ENCODE measurements at regions not wholly inside any gene's neighbourhood (a gene's known extent, or its start where the extent isn't known, plus 50 kb on each side); places are given as distances from the start of the nearest gene placed in this dataset.

DNA sequence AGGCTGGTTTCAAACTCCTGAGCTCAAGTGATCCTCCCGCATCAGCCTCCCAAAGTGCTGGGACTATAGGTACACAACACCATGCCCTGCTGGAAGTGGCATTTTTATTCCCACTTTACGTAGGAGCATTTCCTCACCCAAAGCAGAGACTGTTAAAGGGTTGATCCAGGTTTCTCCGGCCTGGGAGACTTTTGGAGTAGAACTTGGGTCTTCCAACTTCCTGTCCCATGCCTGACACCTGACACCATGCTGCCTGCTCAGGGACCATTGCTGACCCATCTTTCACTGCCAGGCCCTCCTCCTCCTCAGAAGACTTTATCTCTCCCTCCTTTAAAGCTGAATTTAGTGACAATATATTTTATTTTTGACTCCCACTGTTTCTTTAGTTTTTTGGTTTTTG, 302.0 kb upstream of the LYZL1 start (continued):
- TF ChIP-seq ZBTB49 (CRISPR knock-in tag; IDR thresholded peaks at IDR 0.05; ENCODE audit: borderline replicate concordance) (no peak), ZNF589 (CRISPR knock-in tag; IDR thresholded peaks at IDR 0.05; ENCODE audit: low read depth) (peak; percentile 62; the same call in 1 of the 2 replicates), DMBX1 (CRISPR knock-in tag; IDR thresholded peaks at IDR 0.05; ENCODE audit: borderline replicate concordance) (peak; percentile 73)

- Histone ChIP-seq H4K20me1 (replicated peaks; ENCODE audit: control insufficient read depth, insufficient read depth, low read length) (no peaks in the 10 kb centered on the region), H3K79me2 (ENCODE audit: control insufficient read depth, insufficient read depth, low read length) (no peaks in the 10 kb centered on the region), H3K4me3 (no peak overlapping the region), H3K27me3 (ENCODE audit: control insufficient read depth in 2 of 2, insufficient read depth in 2 of 2, low read length in 2 of 2) (no peaks in the 10 kb centered on the region), H3K27ac (ENCODE audit: extremely low read depth, low read depth, low read length) (no peak overlapping the region), H3K36me3 (ENCODE audit: control insufficient read depth, insufficient read depth, low read length) (no peaks in the 10 kb centered on the region), H3K9ac (ENCODE audit: insufficient read depth in 1 of 2, low read depth in 2 of 2, low read length in 2 of 2) (no peak overlapping the region), H3K9me1 (ENCODE audit: control insufficient read depth, insufficient read depth, low read length) (no peaks in the 10 kb centered on the region), H3K9me3 (replicated peaks; ENCODE audit: control insufficient read depth, insufficient read depth, low read depth, low read length) (no peaks in the 10 kb centered on the region), H3K4me1 (replicated peaks in 1 of 2; ENCODE audit: control insufficient read depth in 2 of 2, insufficient read depth in 2 of 2, low read length in 2 of 2) (peaks cover 8 to 31% of the 10 kb centered on the region in 2 experiments; a peak in 4 of 5 replicates), H3K4me2 (ENCODE audit: insufficient read depth, low read length) (no peak overlapping the region), H2AFZ (ENCODE audit: low read depth, low read length) (no peak overlapping the region)
- WGBS (ENCODE audit: insufficient coverage, low coverage, missing lambda C conversion rate): 73% methylated on average over 14 of the region's 14 CpGs
- FAIRE-seq (no peak), DNase-seq (ENCODE audit: extremely low read depth in 1 of 4, low spot score in 3 of 4) (no peak), ATAC-seq (no peak)
- BruUV-seq (replicated peaks): no TSS peak
- ChIA-PET POLR2A (no interaction called here), CTCF (ENCODE audit: low intra/inter-chr PET ratio) (no interaction called here)
- in situ Hi-C loops (cut with MboI): loop anchor here (5.0 kb wide), 1 partner anchor 320 kb away; no protein-coding TSS in a partner anchor
- intact Hi-C loops (cut with micrococcal nuclease): no loop called here
- TF ChIP-seq ZNF512 (tag; IDR thresholded peaks at IDR 0.05): peak; percentile 92
- TF ChIP-seq, protein P1, sequence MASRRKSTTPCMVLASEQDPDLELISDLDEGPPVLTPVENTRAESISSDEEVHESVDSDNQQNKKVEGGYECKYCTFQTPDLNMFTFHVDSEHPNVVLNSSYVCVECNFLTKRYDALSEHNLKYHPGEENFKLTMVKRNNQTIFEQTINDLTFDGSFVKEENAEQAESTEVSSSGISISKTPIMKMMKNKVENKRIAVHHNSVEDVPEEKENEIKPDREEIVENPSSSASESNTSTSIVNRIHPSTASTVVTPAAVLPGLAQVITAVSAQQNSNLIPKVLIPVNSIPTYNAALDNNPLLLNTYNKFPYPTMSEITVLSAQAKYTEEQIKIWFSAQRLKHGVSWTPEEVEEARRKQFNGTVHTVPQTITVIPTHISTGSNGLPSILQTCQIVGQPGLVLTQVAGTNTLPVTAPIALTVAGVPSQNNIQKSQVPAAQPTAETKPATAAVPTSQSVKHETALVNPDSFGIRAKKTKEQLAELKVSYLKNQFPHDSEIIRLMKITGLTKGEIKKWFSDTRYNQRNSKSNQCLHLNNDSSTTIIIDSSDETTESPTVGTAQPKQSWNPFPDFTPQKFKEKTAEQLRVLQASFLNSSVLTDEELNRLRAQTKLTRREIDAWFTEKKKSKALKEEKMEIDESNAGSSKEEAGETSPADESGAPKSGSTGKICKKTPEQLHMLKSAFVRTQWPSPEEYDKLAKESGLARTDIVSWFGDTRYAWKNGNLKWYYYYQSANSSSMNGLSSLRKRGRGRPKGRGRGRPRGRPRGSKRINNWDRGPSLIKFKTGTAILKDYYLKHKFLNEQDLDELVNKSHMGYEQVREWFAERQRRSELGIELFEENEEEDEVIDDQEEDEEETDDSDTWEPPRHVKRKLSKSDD (conservative IDR thresholded peaks at IDR 0.05; ENCODE audit: low read length): no peak
Measured at GRCh38 chr10:28987555-28988320, 301.1 kb upstream of the LYZL1 start.
